Astrocyte of the spinal cord (primary cell): ENCODE measurements at regions not wholly inside any gene's neighbourhood (a gene's known extent, or its start where the extent isn't known, plus 50 kb on each side); places are given as distances from the start of the nearest gene placed in this dataset.

Experiments
- DNase-seq: peaks from one replicate; pipeline ENCODE4 v3.0.0; 2011; ENCODE audit warnings: low read depth, low spot score
- H3K4me3 ChIP-seq: 2 replicates; pipeline ENCODE4 v1.5.1; 2011; ENCODE audit warnings: low read depth, mild to moderate bottlenecking, low read length, moderate library complexity
- CTCF ChIP-seq: IDR thresholded peaks from 2 replicates; pipeline ENCODE4 v1.5.1; 2012; ENCODE audit warnings: low read depth, mild to moderate bottlenecking, low read length, inconsistent platforms
- in situ Hi-C: cut with HindIII; loops from 2 replicates; pipeline ENCODE4 v1.10.0; 2017; ENCODE audit warnings: low sequenced_read_pairs

- no peak for TF ChIP-seq CTCF
- no peak overlapping the region for H3K4me3 ChIP-seq
- DNase-seq: no peak
- in situ Hi-C loops: no loop called here
These were observed 172.2 kb upstream of the FERD3L start for GRCh38 chr7:19317461-19317860.

- H3K4me3 ChIP-seq: no peak overlapping the region
- TF ChIP-seq CTCF: no peak
- no peak for DNase-seq
- in situ Hi-C loops: no loop called here
These were observed 167.2 kb upstream of the FERD3L start for GRCh38 chr7:19312416-19312815.

GRCh38 chr7:19307554-19307953, 162.3 kb upstream of the FERD3L start:
- TF ChIP-seq CTCF: no peak
- no peak for DNase-seq
- no peak overlapping the region for H3K4me3 ChIP-seq
- in situ Hi-C loops: no loop called here

- no peak for TF ChIP-seq CTCF
- no peak for DNase-seq
- no peak overlapping the region for H3K4me3 ChIP-seq
- in situ Hi-C loops: no loop called here
These were observed 160.5 kb upstream of the FERD3L start for GRCh38 chr7:19305698-19306097.

- TF ChIP-seq CTCF: no peak
- in situ Hi-C loops: no loop called here
- H3K4me3 ChIP-seq: no peak overlapping the region
- DNase-seq: no peak
These were observed 158.9 kb upstream of the FERD3L start for GRCh38 chr7:19304086-19304485.

- no peak for TF ChIP-seq CTCF
These were observed 157.5 kb upstream of the FERD3L start for GRCh38 chr7:19302731-19303130.

GRCh38 chr7:19296617-19297016, 151.4 kb upstream of the FERD3L start:
- DNase-seq: no peak
- TF ChIP-seq CTCF: no peak
- H3K4me3 ChIP-seq: no peak overlapping the region
- in situ Hi-C loops: no loop called here

More at GRCh38 chr7:19302731-19303130, 157.5 kb upstream of the FERD3L start:
- H3K4me3 ChIP-seq: no peak overlapping the region
- DNase-seq: no peak
- in situ Hi-C loops: no loop called here
